ENCODE measurements at regions not wholly inside any gene's neighbourhood (a gene's known extent, or its start where the extent isn't known, plus 50 kb on each side); places are given as distances from the start of the nearest gene placed in this dataset.

DNA sequence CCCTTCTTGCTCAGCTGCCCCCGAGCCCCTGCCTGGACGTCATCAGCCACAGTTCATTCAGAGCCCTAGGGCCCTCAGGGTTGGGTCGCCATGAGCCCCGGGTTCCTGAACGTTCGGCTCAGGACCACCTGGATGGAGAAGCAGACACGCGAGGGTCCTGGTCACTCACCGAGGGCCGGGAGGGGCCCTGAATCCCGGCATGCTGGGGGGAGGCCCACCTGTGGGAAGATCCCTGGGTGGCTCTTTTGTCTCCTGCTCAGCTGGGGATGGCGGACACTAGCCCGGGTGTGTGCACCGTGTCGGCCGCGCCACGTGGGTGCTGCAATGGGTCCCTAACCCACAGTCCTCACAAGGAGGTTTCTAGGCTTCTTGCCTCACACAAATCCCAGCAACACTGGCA, 78.1 kb upstream of the TTC34 start:
- TF ChIP-seq, protein P1, sequence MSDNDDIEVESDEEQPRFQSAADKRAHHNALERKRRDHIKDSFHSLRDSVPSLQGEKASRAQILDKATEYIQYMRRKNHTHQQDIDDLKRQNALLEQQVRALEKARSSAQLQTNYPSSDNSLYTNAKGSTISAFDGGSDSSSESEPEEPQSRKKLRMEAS (IDR thresholded peaks at IDR 0.05; ENCODE audit: low read depth, low read length) = no peak
- TF ChIP-seq, protein P2, sequence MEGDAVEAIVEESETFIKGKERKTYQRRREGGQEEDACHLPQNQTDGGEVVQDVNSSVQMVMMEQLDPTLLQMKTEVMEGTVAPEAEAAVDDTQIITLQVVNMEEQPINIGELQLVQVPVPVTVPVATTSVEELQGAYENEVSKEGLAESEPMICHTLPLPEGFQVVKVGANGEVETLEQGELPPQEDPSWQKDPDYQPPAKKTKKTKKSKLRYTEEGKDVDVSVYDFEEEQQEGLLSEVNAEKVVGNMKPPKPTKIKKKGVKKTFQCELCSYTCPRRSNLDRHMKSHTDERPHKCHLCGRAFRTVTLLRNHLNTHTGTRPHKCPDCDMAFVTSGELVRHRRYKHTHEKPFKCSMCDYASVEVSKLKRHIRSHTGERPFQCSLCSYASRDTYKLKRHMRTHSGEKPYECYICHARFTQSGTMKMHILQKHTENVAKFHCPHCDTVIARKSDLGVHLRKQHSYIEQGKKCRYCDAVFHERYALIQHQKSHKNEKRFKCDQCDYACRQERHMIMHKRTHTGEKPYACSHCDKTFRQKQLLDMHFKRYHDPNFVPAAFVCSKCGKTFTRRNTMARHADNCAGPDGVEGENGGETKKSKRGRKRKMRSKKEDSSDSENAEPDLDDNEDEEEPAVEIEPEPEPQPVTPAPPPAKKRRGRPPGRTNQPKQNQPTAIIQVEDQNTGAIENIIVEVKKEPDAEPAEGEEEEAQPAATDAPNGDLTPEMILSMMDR (IDR thresholded peaks at IDR 0.05; ENCODE audit: low read depth, low read length) = no peak
- no peak for TF ChIP-seq POLR2A (IDR thresholded peaks at IDR 0.05; ENCODE audit: extremely low read depth, insufficient read length)
